Non-pigmented ciliary epithelial cell (primary cell): ENCODE measurements at regions not wholly inside any gene's neighbourhood (a gene's known extent, or its start where the extent isn't known, plus 50 kb on each side); places are given as distances from the start of the nearest gene placed in this dataset.

ENCODE experiments used
- DNase-seq: peaks from one replicate; pipeline ENCODE4 v3.0.0-alpha.2; 2010; ENCODE audit warnings: low read depth

- no peak for DNase-seq
These were observed 209.6 kb upstream of the PCSK2 start for GRCh38 chr20:17017232-17017631.

GRCh38 chr20:17021481-17021880 lies 205.4 kb upstream of the PCSK2 start:
- no peak for DNase-seq

GRCh38 chr20:17023036-17023435 lies 203.8 kb upstream of the PCSK2 start:
- DNase-seq = no peak

- DNase-seq = no peak
These were observed 203.0 kb upstream of the PCSK2 start for GRCh38 chr20:17023806-17024205.

- DNase-seq = peak; percentile 14
These were observed 202.2 kb upstream of the PCSK2 start for GRCh38 chr20:17024513-17025119.

GRCh38 chr20:17026346-17026745 lies 200.5 kb upstream of the PCSK2 start:
- no peak for DNase-seq

GRCh38 chr20:17029698-17030097 lies 197.1 kb upstream of the PCSK2 start:
- DNase-seq = no peak

DNA sequence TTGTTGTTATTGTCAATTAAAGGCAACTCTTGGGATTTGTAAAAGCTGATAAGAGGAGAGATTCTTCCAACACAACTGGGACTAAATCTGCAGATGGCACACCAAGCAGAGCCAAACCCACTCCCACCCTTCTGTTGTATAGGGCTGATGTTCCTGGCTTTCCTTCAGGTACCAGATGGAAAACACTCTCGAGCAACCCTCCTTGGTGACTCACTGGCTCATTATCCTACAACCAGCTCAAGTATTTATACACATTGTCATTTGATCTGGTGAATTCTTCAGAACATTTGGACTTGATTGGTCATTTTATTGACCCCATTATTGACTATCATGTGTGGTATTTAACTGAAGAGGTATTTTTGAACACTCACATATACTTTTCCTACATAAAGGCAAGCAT lies 190.3 kb upstream of the PCSK2 start:
- DNase-seq = no peak

GRCh38 chr20:17042122-17042521 lies 184.7 kb upstream of the PCSK2 start:
- DNase-seq = no peak

- no peak for DNase-seq
These were observed 183.5 kb upstream of the PCSK2 start for GRCh38 chr20:17043323-17043722.

DNA sequence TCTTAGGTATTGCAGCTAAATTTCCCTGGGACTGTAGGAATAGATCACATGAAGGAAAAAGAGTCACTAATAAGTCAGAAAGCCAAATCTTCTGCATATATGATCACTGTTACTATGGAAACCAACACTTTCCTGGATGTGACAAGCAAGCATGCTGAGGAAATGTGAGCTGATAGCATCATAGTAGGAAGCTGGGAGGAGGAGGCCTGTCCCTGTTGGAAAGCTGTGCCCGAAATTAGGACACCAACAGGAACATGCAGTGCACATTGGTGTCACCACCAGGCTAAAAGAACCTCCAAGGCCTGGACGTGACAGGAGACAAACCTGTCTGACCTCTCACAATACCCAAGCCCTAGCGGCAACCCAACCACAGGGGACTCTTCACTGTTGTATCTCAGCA lies 181.9 kb upstream of the PCSK2 start:
- DNase-seq = no peak

DNA sequence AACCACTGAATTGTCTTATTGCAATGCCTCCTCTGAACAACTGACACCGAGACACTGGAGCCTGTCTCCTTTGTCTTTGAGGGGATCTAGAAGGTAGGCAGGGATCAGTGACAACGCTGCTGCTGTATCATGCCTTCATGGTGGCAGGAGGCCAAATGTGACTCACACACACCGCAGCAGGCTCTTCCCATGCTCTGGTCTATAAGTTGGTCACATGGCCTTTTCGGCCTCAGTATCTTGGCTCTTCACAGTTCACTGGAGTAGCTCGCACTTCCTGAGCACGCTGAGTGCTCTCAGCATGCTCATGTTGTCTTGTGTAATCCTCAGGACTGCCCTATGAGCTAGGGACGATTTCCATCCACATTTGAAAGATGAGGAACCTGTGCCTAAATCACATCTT lies 167.4 kb upstream of the PCSK2 start:
- DNase-seq = peak; percentile 8

GRCh38 chr20:17061715-17062114 lies 165.1 kb upstream of the PCSK2 start:
- DNase-seq = no peak

GRCh38 chr20:17062712-17063111 lies 164.1 kb upstream of the PCSK2 start:
- no peak for DNase-seq

- no peak for DNase-seq
These were observed 159.9 kb upstream of the PCSK2 start for GRCh38 chr20:17066902-17067301.

DNA sequence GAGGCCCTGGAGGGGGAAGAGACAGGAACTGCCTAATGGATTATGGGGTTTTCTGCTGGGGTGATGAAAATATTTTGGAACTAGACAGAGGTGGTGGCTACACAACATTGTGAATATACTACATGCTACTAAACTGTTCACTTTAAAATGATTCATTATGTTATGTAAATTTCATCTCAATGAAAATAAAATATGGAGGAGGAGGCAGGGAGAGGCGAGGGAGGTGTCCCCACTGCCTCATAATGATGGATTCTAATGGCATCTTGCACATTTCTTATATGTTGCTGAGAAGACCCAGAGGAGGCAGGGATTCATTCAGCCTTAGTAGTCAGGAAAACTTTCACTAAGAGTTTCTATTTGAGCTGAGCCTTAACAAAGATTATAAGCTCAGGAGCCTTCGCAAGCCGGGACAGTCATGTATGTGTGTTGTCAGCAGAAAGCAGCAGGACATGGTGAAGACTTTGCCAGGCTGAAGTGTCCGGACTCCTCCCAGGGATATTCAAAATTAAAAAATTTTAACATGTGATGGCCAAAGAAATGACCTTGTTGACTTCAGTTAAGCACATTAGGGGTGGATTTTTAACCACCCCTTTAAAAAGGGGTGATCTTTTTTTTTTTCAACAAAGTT lies 158.6 kb upstream of the PCSK2 start:
- no peak for DNase-seq

- DNase-seq = no peak
These were observed 149.8 kb upstream of the PCSK2 start for GRCh38 chr20:17077030-17077429.

- no peak for DNase-seq
These were observed 143.1 kb upstream of the PCSK2 start for GRCh38 chr20:17083738-17084137.

DNA sequence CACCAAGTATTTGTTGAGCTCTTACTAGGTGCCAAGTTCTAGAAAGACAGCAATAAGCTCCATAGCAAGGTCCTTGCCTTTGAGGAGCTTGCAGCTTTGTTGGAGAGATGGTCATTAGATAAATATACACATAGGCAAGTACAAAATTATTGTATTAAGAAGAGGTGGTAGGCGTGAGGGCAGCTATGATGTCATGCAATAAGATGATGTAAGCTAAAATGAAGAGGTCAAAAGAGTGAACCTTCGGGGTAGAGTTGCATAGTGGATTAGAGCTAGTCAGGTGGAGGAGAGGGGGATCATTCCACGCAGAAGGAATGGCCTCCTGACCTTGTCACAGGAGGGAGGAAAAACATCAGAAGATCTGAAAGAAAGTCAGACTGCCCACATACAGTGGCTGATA lies 141.9 kb upstream of the PCSK2 start:
- DNase-seq = no peak

GRCh38 chr20:17093782-17094181 lies 133.1 kb upstream of the PCSK2 start:
- DNase-seq = no peak

DNA sequence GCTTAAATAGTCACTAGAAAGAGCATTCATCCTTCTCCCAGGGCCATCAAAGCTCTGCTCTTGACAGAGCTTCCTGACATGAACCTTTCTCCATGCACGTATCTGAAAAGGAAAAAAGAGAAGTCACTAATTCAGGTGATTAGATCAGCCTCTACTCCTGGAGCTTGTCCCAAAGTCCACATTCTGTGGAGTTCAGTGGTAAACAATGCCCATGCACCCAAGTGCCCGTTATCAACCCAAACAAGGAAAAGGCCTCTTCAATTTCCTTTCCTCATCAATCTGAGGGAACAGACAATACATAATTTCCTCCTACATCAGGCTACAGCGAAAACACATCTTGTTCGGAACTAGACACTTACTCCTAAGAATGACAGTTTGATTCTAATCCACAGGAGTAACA lies 129.2 kb upstream of the PCSK2 start:
- no peak for DNase-seq

DNA sequence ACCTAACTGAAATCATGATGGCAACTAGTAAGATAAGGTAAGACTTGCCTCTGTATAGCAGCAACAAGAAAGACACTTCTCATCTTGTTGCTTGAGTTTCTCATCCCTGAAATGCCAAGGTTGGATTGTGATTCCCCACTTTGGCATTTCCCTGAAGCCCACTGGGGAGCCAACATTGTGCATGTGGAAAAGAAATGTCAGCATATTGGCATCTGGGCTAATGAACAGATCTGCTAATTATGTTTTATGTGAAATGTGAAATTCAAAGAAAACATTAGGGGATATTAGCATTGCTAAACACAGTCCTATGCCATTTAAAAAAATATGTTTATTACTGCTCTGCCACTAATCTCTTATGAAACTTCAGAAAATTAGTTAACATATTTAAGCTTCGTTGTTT lies 126.3 kb upstream of the PCSK2 start:
- no peak for DNase-seq

- DNase-seq = no peak
These were observed 119.7 kb upstream of the PCSK2 start for GRCh38 chr20:17107127-17107526.

DNA sequence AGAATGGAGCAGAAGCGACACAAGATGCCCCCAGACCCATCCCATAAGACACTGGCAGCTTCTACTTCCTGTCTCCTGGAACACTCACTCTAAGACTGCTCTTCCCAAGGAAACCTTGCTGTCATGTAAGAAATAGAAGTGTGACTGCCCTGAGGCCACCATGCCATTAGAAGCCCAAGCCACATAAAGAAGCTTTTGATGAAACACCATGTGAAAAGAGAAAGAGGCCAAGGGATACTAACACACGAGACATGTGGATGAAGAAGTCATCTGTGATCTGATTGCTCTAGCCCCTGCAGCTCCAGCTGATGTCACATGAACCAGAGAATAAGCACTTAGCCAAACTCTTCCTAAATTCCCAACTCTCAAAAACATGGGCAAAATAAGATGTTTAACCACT lies 117.9 kb upstream of the PCSK2 start:
- DNase-seq = no peak
